H1 (cell line): ENCODE measurements at regions not wholly inside any gene's neighbourhood (a gene's known extent, or its start where the extent isn't known, plus 50 kb on each side); places are given as distances from the start of the nearest gene placed in this dataset.

Source experiments
- CTCF ChIA-PET: fragments of 300-600 bp; sonication (Branson Sonifier 250); formaldehyde crosslinking; loops from one replicate; lab custom pipeline; 2021; ENCODE audit not compliant: partially characterized antibody; lab: Charles Lee
- POLR2A ChIA-PET: fragments of 300-600 bp; sonication (Branson Sonifier 250); formaldehyde crosslinking; loops from one replicate; lab custom pipeline; 2021; ENCODE audit warnings: inconsistent platforms; ENCODE audit not compliant: partially characterized antibody; lab: Charles Lee
- DNase-seq, 2 experiments: peaks; one replicate each; pipeline versions ENCODE4 v3.0.0 to v3.0.0-alpha.2; 2010 to 2022; ENCODE audit warnings: low spot score in 2 of 2, low read depth in 1 of 2, mixed read lengths in 1 of 2
- FAIRE-seq: peaks from 2 replicates; lab custom pipeline; 2011; peaks lifted over from hg19 to GRCh38; lab: Jason Lieb, UNC
- H2AFZ ChIP-seq: 2 replicates; pipeline ENCODE4 v1.8.1; 2012; ENCODE audit warnings: low read length, inconsistent platforms
- H2AK5ac ChIP-seq: 2 replicates; pipeline ENCODE4 v1.6.1; 2013; ENCODE audit warnings: low read depth, low read length
- H2BK120ac ChIP-seq: replicated peaks from 2 replicates; pipeline ENCODE3; 2013; ENCODE audit warnings: low read depth, low read length, inconsistent platforms
- H2BK12ac ChIP-seq: 2 replicates; pipeline ENCODE4 v1.6.1; 2013; ENCODE audit warnings: low read depth, low read length
- H2BK15ac ChIP-seq: 2 replicates; pipeline ENCODE4 v1.6.1; 2013; ENCODE audit warnings: low read length
- H2BK20ac ChIP-seq: 2 replicates; pipeline ENCODE4 v1.6.1; 2013; ENCODE audit warnings: low read length
- H2BK5ac ChIP-seq: 2 replicates; pipeline ENCODE4 v1.6.1; 2013; ENCODE audit warnings: low read depth, low read length
- H3K14ac ChIP-seq: 2 replicates; pipeline ENCODE4 v1.6.1; 2013; ENCODE audit warnings: inconsistent platforms; ENCODE audit not compliant: insufficient read length
- H3K18ac ChIP-seq: 2 replicates; pipeline ENCODE4 v1.6.1; 2013; ENCODE audit warnings: low read length; ENCODE audit errors: extremely low read depth
- H3K23ac ChIP-seq: 2 replicates; pipeline ENCODE4 v1.6.1; 2013; ENCODE audit warnings: inconsistent platforms; ENCODE audit not compliant: insufficient read length
- H3K23me2 ChIP-seq: 2 replicates; pipeline ENCODE4 v1.6.1; 2013; ENCODE audit warnings: low read depth, low read length
- H3K27ac ChIP-seq: 2 replicates; pipeline ENCODE4 v1.6.1; 2011; ENCODE audit warnings: low read depth, low read length, inconsistent platforms
- H3K27me3 ChIP-seq, 4 experiments: replicated peaks in 1 of 4; 1 replicate in 1 of 4; 2 replicates in 3 of 4; pipeline versions ENCODE4 v1.6.1 to v1.8.1; 2011 to 2013; ENCODE audit warnings: low read length in 3 of 4, mild to moderate bottlenecking in 3 of 4, inconsistent platforms in 2 of 4, mixed read lengths in 2 of 4, moderate library complexity in 1 of 4; ENCODE audit not compliant: control insufficient read depth in 3 of 4, insufficient read depth in 3 of 4; ENCODE audit errors: extremely low read depth in 1 of 4
- H3K36me3 ChIP-seq, 4 experiments: 2 replicates each; pipeline versions ENCODE4 v1.6.1 to v1.8.1; 2011 to 2013; ENCODE audit warnings: mild to moderate bottlenecking in 4 of 4, low read length in 3 of 4, moderate library complexity in 2 of 4, control low read depth in 1 of 4, inconsistent platforms in 1 of 4; ENCODE audit not compliant: insufficient read depth in 4 of 4, control insufficient read depth in 2 of 4
- H3K4ac ChIP-seq: replicated peaks from 2 replicates; pipeline ENCODE3; 2013; ENCODE audit warnings: low read length, low read depth, mixed read lengths, inconsistent platforms; ENCODE audit not compliant: insufficient read length
- H3K4me1 ChIP-seq, 4 experiments: replicated peaks in 1 of 4; 1 replicate in 1 of 4; 2 replicates in 3 of 4; pipeline versions ENCODE4 v1.6.1 to v1.8.1; 2011 to 2013; ENCODE audit warnings: low read length in 3 of 4, inconsistent platforms in 2 of 4, mixed read lengths in 1 of 4; ENCODE audit not compliant: insufficient read depth in 4 of 4, control insufficient read depth in 3 of 4
- H3K4me2 ChIP-seq, 2 experiments: 2 replicates each; pipeline versions ENCODE4 v1.6.1 to v1.8.1; 2011 to 2013; ENCODE audit warnings: low read depth in 2 of 2, low read length in 2 of 2, control low read depth in 1 of 2, inconsistent platforms in 1 of 2, mild to moderate bottlenecking in 1 of 2; ENCODE audit not compliant: insufficient read depth in 1 of 2
- H3K4me3 ChIP-seq, 4 experiments: fragments of 200-600, 300-600 bp in 1 of 4; sonication (generic), shearing (Covaris generic), sonication (Bioruptor Twin) in 1 of 4; 2 replicates each; pipeline versions ENCODE4 v1.5.1 to v1.8.1; 2011 to 2016; ENCODE audit warnings: low read length in 4 of 4, low read depth in 3 of 4, control low read depth in 2 of 4, inconsistent platforms in 2 of 4, mild to moderate bottlenecking in 2 of 4, mixed read lengths in 1 of 4, moderate library complexity in 1 of 4; ENCODE audit not compliant: insufficient read depth in 2 of 4; ENCODE audit errors: extremely low read depth in 1 of 4
- H3K56ac ChIP-seq: replicated peaks from 2 replicates; pipeline ENCODE3; 2013; ENCODE audit warnings: low read depth, mild to moderate bottlenecking, mixed read lengths, low read length, inconsistent platforms; ENCODE audit not compliant: insufficient read length
- H3K79me1 ChIP-seq: 2 replicates; pipeline ENCODE4 v1.6.1; 2013; ENCODE audit warnings: low read depth, low read length, control low read depth
- H3K79me2 ChIP-seq, 2 experiments: 2 replicates each; pipeline versions ENCODE4 v1.6.1 to v1.8.1; 2012 to 2013; ENCODE audit warnings: low read length in 2 of 2, mild to moderate bottlenecking in 2 of 2, inconsistent platforms in 1 of 2; ENCODE audit not compliant: insufficient read depth in 2 of 2, control insufficient read depth in 1 of 2
- H3K9ac ChIP-seq, 4 experiments: replicated peaks in 1 of 4; 1 replicate in 1 of 4; 2 replicates in 3 of 4; pipeline versions ENCODE4 v1.6.1 to v1.8.1; 2011 to 2013; ENCODE audit warnings: low read depth in 3 of 4, low read length in 3 of 4, control low read depth in 2 of 4, mild to moderate bottlenecking in 2 of 4, moderate library complexity in 2 of 4, inconsistent platforms in 1 of 4; ENCODE audit errors: extremely low read depth in 1 of 4
- H3K9me3 ChIP-seq, 2 experiments: 2 replicates each; pipeline versions ENCODE4 v1.6.1 to v1.8.1; 2012 to 2013; ENCODE audit warnings: mild to moderate bottlenecking in 2 of 2, moderate library complexity in 2 of 2, control low read depth in 1 of 2, inconsistent platforms in 1 of 2, low read depth in 1 of 2, low read length in 1 of 2, mixed read lengths in 1 of 2; ENCODE audit not compliant: insufficient read depth in 2 of 2
- H4K20me1 ChIP-seq, 2 experiments: replicated peaks in 1 of 2; 2 replicates each; pipeline versions ENCODE3 to v1.8.1; 2011 to 2013; ENCODE audit warnings: inconsistent platforms in 2 of 2, low read length in 2 of 2, mild to moderate bottlenecking in 1 of 2; ENCODE audit not compliant: insufficient read depth in 2 of 2, control insufficient read depth in 1 of 2
- H4K5ac ChIP-seq: 2 replicates; pipeline ENCODE4 v1.6.1; 2013; ENCODE audit warnings: low read length, low read depth, mixed read lengths, inconsistent platforms; ENCODE audit not compliant: insufficient read length
- H4K8ac ChIP-seq: 2 replicates; pipeline ENCODE4 v1.8.0; 2013; ENCODE audit warnings: mild to moderate bottlenecking, moderate library complexity, low read length, inconsistent platforms; ENCODE audit not compliant: insufficient read depth; ENCODE audit errors: extremely low read depth
- H4K91ac ChIP-seq: replicated peaks from 2 replicates; pipeline ENCODE3; 2013; ENCODE audit warnings: low read length, mixed read lengths, inconsistent platforms; ENCODE audit not compliant: insufficient read length
- POLR2AphosphoS5 ChIP-seq: IDR thresholded peaks from 2 replicates; pipeline ENCODE4 v1.6.1; 2011; ENCODE audit warnings: low read depth, low read length
- WGBS, 2 experiments: shearing (Covaris generic) in 1 of 2; methylation state at CpG; one replicate each; pipeline versions ENCODE4 v1.1.6 to v1.1.7; 2013 to 2015; ENCODE audit warnings: low lambda C conversion rate in 2 of 2, mixed read lengths in 2 of 2, inconsistent platforms in 1 of 2, low coverage in 1 of 2, missing lambda C conversion rate in 1 of 2; ENCODE audit not compliant: insufficient replicate concordance in 2 of 2, insufficient coverage in 1 of 2, insufficient read length in 1 of 2; ENCODE audit errors: extremely low coverage in 1 of 2, missing lambda C conversion rate in 1 of 2; 5-methylcytosine and 5-hydroxymethylcytosine counted together

DNA sequence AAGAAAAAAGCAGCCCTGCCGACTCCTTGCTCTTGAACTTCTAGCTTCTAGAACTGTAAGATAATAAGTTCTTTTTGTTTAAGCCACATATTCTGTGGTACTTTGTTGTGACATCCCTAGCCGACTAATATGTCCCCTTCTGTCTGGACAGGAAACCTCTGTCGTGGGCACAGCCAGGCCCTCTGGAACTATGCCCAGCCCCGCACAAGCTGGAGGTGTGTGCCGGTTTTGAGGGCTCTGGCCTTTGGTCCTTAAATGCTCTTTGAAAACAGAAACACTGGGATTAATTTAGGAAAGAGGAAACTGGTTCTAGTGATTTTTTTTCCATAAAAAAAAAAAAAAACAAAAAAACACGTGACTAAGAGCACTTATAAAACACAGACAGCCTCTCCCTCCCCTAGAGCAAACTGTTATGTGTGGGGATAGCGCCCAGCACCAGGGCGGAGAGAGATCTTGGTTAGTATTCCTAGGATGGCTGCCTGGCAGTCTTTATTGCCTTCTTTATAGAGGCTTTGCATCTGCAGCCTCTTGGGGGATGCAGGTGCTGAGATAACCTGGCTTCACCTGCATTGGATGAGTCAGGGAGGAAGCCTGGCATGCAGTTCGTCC is 244.3 kb downstream of the NFATC2 start:
- no peak for TF ChIP-seq POLR2AphosphoS5
- FAIRE-seq (no peak), DNase-seq (no peak)
- CTCF ChIA-PET: interaction anchor here (1.0 to 1.3 kb wide), 2 partner anchors 283 to 311 kb away, joined by 4 read pairs; no protein-coding TSS in a partner anchor
- Histone ChIP-seq H3K23me2 (no peaks in the 10 kb centered on the region), H3K9me3 (peaks cover 14 to 23% of the 10 kb centered on the region in 2 experiments), H3K27ac (no peak overlapping the region), H2BK120ac (no peak overlapping the region), H3K4me1 (no peaks in the 10 kb centered on the region), H3K4me3 (no peak overlapping the region), H2BK15ac (no peak overlapping the region), H3K56ac (no peak overlapping the region), H2BK5ac (no peak overlapping the region), H2AK5ac (no peak overlapping the region), H3K79me2 (no peaks in the 10 kb centered on the region), H4K91ac (no peak overlapping the region), H3K4me2 (no peak overlapping the region), H3K14ac (no peak overlapping the region), H3K9ac (no peak overlapping the region), H3K79me1 (no peaks in the 10 kb centered on the region), H2BK12ac (no peak overlapping the region), H4K20me1 (no peaks in the 10 kb centered on the region), H2BK20ac (no peak overlapping the region), H3K23ac (no peak overlapping the region), H4K8ac (no peak overlapping the region), H2AFZ (no peak overlapping the region), H3K18ac (no peak overlapping the region), H3K27me3 (no peaks in the 10 kb centered on the region; a peak in 1 of 7 replicates), H4K5ac (no peak overlapping the region), H3K4ac (no peak overlapping the region), H3K36me3 (no peaks in the 10 kb centered on the region)
- WGBS, 2 experiments: 87% methylated on average over 9 of the region's 9 CpGs; no CpG with 5 or more reads in 1 of the 2 experiments
- POLR2A ChIA-PET: no interaction called here
